Fibroblast of the conjunctiva (primary cell): ENCODE measurements at regions not wholly inside any gene's neighbourhood (a gene's known extent, or its start where the extent isn't known, plus 50 kb on each side); places are given as distances from the start of the nearest gene placed in this dataset.

Experiments
- DNase-seq: peaks from one replicate; pipeline ENCODE4 v3.0.0-alpha.2; 2010; ENCODE audit warnings: low read depth

DNA sequence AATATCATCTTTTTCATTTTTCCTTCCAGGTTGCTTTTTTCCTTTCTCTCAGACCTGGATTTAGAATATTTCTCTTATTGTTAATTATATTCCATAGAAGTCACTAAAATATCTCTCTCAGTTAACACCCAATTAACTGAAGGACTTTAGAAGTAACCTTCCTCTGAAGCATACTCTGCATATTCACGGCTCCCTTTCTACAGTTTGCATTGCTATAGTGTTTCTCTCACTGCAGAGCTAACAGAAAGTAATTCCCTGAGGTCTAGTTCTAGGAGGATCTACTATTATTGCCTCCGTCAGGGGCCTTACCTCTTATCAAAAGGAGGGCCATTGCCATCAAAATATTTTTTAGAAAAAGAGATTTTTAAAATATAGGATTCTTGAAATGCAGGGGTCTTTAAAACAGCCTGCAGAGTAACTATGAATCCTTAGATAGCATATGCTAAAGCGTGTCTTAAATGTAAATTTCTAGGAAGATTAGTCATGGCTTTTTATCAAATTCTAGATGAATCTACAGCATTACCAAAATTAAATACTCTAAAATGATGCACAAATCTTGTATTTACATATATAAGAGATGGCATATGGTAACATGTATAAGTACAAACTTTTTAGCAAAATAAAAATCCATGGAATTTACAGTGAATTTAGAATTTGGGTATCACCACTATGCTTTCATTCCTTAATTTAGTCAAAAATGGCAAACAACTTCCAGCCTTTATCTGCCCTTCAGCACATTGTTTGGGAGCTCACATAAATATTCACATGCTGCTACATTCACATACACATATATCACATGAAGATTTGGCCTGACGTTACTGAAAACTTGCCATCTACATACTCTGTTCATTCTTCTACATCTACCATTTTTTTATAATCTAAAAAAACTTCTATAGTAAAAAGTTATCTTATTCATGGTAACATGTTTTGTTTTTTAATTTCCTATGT is 696.8 kb downstream of the OTOL1 start:
- DNase-seq: no peak

DNA sequence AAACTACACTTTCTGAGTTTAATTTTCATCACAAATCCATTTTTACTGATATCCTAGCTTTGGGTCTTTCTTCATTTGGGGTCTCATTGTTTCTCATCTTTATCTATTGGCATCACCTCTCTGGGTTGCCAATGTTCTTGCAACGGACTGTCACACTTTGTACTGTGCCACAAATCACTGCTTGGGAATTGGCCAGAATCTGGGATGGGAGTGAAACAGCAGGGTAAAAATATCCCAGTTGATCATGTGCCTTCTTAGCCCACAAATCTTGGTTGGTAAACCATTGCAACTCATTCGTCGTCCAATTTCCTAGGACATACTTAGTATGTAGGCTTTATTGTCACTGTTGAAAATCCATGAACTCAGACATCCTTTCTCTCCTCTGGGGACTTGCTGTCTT is 698.5 kb downstream of the OTOL1 start:
- DNase-seq: no peak

DNA sequence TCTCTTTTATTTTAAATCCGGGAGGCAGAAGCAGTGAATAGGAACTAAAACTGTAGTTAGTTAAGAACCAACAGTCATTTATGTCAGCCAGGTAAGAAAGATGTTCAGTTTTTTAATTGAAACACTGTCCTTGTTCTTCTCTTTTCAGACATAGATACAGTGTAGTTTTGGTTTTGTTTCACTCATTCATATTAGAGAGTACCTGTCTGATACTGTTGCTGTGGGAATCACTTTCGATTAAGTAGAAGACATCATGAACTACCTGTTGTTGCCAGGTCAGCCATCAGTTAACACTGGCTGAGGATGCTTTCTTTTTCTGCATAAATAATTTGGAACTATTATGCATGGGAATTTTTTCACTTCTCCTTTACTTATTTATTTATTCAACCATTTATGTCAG is 700.4 kb downstream of the OTOL1 start:
- no peak for DNase-seq

DNA sequence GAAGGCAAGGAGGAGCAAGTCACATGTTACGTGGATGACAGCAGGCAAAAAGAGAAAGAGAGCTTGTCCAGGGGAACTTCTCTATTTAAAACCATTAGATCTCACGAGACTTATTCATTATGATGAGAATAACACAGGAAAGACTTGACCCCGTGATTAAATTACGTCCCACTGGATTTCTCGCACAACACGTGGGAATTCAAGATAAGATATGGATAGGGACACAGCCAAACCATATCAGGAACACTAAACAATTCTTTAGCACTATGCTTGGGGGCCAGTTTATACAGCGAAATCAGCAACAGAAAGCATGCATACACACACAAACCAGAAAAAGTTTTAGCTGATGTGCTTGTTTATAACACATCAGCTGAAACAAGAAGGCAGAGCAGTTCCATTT is 704.2 kb downstream of the OTOL1 start:
- DNase-seq: no peak

DNA sequence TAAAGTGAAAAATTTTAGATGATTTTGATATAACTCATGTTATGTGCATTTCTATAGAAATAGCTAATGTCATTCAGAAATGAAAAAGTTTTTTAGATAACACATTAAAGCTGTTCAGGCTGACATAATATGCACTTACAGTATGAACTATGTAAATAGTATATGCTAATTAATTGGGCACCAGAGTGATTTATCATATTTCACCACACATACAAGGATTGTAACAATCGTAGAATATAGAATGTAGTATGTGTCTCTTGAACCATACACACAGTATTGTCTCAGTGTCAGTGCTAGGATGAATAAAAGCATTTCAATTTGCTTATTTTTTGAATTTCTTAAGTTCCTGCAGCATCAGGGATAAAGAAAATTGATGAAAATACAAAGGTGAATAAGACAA is 710.0 kb downstream of the OTOL1 start:
- no peak for DNase-seq

DNA sequence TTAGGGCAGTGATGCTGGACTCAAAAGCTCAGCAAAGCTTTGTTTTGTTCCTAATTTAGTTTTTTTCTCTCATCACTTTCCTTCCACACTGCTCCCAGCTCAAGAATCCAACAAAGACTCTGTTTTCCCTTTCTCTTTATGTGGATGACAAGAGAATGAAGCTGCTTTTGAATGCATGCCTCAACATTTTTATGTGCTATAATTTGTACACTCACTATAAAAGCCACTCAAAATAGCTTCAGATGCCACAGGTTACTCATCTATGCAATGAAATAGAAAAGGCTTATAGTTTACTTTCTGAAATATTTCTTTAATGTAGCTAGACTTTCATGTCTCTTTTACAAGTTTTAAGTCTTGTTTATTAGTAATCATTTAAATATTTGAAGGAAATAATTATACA is 714.9 kb downstream of the OTOL1 start:
- no peak for DNase-seq

DNA sequence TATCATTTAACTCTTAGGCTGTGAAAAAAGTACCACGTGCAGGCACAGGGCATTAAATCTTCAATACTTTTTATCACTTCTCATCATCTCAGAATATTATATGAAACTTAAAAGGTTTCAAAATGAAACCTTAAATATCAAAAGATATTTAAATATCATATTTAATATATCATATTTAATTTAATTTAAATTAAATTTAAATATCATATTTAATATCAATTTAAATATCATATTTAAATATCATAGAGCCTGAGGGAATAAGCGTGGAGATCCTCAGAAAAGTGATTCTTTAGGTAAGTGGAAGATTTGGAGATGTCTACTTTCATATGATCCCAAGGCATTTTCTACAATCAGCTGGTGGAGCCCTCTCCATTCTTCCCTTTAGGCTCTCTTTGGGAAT is 716.6 kb downstream of the OTOL1 start:
- DNase-seq: no peak

DNA sequence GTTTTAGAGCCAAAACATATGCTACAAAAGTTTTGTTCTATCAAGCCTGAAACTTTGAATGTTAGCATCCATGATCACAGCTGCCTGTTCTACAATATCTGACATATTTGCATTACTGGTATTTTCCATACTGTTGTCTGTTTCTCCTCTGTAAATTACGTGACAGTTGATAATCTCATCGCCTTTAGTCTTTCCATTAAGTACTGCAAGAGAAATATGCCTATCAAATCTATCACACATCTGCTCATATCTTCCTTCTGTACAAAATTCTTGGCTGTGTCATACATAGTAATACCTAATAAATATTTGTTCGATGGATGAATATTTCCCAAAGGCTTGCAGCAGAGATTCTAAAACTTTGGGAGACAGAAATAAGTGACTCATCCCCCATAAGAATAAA is 717.3 kb downstream of the OTOL1 start:
- DNase-seq: no peak

DNA sequence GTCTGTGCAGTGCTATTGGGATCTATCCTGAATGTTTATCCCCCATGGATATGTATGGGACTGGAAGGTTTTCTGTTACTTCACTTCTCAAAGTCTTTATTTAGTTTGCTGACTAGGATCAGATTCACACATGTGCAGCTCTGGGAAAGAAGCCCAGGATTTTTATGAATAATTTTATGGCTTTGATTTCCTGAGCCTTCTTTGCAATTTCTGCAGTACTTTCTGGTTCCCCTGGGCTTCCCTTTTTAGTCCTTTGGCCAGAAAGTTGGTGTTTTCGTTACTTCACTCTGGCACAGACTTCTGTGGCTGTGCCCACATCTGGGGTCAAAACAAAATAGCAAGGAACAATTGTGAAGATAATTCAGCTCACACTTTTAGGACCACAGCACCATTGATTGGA is 721.0 kb downstream of the OTOL1 start:
- peak; percentile 30 for DNase-seq

DNA sequence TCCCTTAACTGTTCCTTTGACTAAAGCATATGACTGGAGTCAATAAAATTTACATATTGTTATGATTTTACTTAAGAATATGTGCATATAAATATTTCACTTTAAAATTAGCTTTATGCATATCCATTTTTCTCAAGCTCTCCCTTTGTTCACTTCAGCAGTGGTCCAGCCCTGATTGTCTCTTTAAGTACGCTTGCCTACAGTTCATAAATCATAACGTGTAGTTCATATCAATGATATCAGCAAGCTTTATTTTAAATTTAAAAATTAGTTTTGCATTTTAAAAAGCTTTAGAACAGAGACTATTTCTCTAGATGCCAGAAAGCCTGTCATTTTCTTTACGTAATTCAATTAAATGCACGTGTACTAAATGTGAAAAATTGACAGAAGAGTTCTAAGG is 721.9 kb downstream of the OTOL1 start:
- DNase-seq: no peak

DNA sequence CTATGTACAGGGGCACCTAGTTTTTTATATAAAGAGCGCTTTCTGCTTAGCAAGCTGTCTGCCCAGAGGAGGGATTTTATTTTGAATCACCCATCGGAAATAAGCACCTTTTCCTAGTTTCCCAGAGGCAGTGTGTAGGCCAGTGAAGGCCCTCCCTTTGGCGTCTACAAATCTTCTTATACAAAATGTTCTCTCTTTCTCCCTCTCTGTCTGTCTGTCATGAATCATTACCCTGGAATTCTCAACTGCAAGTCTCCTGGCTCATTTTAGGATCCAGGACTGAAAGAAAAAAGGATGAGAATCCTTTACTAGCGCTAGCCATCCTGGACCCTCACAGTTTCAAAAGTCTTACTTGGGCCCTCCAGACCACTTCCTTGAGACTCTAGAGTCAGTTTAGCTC is 728.1 kb downstream of the OTOL1 start:
- no peak for DNase-seq

DNA sequence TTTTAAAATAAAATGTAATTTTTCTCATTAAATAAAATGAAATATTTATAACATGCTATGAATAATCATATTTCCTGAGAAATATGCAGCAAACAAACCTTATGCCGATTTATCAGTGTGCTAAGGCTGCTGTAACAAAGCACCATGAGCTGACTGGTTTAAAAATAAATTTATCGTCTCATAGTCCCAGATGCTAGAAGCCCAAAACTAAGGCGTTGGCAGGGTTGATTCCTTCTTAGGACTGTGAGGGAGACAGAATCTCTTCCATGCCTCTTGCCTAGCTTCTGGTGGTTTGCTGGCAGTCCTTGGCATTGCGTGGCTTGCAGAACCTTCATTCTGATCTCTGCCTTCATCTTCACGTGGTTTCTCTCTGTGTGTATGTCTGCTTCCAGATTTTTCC is 740.3 kb downstream of the OTOL1 start:
- DNase-seq: no peak

DNA sequence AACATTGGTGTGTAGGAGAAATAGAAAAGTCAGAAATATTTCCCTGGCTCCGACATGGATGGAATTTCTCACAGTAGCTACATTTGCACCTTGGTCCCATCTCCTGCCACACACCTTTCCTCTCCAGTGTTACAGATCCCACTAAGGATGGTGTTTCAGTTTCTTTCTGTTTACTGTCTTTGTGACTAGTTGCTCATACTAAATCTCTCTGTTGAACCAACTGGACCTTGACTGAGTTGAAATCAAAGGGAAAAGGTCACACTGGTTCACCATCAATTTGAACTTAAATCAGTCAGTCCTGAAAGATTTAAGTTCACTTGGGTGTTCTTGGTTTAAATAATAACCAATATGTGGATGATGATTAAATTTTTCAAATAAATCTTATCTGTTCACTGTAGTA is 754.2 kb downstream of the OTOL1 start:
- no peak for DNase-seq

DNA sequence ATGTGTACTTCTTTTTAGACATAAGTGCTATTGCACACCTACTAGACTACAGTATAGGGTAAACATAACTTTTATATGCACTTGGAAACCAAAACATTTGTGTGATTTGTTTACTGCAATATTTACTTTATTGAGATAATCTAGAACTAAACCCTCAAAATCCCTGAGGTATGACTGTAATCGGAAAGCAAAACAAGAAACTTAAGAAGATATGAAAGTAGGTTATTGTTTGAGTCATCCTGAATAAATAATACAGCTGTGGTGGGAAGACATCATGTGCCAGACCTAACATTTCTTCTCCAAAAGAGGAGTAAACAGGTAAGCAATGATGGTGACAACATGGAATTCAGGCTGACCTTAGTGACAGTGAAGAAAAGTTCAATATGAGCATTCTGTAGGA is 765.5 kb downstream of the OTOL1 start:
- DNase-seq: no peak

DNA sequence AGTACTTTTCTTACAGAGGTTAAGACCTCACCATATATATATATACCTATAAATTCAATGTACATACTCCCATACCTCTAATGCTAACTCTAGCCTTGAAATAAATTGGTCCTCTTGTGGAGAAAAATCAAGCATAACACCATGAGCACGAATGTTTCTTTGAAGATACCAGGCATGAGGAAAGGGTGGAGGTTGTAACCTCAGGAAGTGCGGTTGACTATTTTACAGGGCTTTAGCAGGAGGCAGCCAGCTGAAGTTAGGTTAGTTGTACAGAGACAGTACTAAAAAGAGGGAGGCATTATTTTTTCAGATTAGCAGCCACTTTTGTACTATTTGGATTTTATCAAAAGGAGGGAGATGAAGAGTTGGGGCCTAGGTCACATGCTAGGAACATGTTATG is 767.0 kb downstream of the OTOL1 start:
- no peak for DNase-seq

DNA sequence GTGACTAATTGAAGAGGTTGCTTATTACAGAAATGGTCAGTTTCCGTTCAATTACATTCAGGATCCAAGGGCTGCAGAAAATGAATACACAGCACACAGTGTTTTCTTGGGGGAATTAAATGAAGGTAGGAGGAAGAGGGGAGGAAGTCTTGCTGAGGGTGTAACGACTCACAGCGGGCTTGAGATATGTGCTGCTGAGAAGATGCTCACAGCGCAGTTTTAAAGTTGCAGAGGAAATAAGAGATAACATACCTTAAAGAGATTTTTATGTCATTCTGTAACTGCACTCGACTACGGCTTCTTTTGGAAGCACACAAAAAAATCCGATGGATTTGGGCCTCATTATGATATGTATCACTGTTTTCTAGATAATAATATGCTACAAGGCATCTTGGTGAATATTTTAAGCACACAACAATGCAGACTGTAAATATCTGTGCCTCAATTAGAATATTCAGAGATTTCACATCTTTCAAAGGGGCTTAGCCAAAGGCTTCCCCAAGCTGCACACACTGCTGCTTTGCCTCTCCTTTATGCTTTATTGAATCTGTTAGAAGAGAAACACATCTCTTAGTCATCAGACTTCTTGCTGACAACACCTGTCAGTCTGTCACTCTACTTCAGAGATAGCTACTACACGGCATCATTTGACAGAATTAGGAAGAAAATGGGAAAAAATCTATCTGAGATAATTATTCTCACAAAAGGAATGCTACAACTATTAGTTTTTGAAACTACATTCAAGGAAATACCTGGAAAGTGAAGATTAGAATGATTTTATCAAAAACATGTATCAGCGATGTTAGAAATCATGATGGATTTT is 773.2 kb downstream of the OTOL1 start:
- no peak for DNase-seq

DNA sequence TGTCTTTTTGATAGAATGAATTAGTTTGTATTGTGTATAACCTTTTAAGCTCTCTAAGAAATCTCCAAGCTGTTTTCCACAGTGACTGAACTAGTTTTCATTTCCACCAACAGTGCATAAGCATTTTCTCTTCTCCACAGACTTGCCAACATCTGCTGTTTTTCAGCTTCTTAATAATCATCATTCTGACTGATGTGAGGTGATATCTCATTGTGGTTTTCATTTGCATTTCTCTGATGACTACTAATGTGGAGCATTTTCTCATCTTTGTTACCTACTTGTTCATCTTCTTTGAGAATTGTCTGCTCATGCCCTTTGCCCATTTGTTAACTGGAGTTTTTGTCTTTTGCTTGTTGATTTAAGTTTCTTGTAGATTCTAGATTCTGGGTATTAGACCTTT is 777.5 kb downstream of the OTOL1 start:
- no peak for DNase-seq

DNA sequence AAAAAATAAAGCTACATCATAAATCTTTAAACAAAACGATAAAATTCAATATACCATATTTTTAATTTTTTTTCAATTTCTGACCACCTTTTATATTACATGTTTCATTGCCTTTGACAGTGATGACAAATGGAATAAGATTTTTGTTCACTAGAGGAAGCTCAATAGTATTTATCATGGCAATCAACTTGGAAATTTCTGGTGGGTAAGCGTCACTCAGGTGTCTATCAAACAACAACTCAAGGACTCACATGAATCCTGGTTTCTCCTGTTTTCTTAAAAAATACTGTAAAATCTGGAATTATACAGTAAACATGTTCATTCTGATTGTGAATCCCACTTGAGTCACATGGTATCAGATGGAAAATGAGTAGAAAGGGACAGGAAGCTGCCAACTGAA is 782.2 kb downstream of the OTOL1 start:
- DNase-seq: no peak

DNA sequence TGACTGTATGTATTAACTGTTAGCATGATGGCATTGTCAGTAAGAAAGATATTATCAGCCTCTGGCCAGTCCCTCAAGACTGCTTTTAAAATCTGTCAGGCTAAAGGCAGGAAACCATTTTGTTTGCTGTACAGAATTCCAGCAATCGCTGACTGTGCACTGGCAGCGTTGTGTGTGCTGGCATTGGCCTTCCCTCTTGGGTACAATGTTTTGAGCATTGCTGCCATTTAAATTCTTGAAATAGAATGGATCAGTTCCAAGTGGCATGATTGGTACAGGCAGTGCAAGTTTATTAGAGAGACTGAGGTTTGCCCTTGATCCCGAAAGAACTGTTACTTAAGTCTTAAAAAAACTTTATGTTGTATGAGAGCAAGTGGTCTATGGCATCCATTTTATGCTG is 788.7 kb downstream of the OTOL1 start:
- DNase-seq: no peak

DNA sequence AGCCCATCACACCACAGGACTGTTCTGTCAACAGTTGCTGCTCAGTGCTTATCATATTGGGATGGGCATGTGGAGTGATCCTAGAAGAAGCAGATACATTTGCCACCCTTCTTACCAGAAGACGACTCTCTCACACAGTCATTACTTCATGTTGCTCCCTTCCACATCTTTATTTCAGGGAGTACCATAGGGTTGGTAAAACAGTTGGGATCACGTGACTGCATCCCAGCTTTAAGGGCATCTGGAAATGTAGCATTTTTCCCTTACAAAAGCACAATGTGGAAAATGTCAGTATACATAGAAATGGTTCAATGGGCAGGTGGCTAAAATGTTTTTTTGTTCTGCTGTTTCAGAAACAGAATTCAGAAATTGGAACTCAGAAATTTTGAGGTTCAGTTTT is 791.0 kb downstream of the OTOL1 start:
- DNase-seq: no peak

DNA sequence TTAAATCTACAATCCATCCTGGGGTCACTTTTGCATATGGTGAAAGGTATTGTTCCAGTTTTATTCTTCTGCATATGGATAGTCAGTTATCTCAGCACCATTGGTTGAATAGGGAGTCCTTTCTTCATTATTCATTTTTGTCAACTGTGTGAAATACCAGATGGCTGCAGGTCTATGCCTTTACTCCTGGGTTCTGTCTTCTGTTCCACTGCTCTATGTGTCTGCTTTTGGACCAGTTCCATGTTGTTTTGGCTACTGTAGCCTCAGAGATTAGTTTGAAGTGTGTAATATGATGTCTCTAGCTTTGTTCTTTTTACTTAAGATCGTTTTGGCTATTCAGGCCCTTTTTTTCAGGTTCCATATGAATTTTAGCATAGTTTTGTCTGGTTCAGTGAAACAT is 795.8 kb downstream of the OTOL1 start:
- DNase-seq: no peak

DNA sequence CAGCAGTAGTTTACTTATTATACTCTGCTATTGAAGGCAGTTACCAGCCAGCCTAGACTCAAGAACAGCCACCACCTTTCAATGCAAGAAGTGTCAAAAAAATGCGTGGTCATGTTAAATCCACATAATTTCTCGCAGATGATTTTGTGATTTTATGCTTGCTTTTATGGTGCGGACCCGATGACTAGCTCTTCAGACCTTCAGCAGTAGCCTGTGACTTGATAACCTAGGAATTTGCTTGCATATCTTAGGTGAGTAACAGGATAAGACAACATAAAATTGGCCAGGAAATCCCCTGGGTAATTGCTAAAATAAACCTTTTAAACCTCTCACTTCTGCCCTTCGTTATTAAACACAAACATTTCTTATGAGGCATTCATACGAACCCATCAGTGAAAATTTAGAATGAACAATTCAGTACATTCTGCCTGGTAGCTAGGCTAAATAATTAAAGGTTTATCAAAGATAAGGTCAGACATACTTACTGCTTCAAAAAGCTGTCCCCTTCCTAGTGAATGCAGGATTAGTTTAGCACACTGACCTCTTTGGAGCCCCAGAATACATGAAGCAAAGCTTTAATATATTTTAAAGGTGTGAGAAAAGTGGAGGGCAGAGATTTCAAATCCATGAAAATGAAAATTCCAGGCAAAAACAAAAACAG is 798.8 kb downstream of the OTOL1 start:
- peak; percentile 56 for DNase-seq
